ENCODE measurements at regions not wholly inside any gene's neighbourhood (a gene's known extent, or its start where the extent isn't known, plus 50 kb on each side); places are given as distances from the start of the nearest gene placed in this dataset.
A peak's percentile ranks its signal among the peaks of the same experiment; 100 is the strongest.

DNA sequence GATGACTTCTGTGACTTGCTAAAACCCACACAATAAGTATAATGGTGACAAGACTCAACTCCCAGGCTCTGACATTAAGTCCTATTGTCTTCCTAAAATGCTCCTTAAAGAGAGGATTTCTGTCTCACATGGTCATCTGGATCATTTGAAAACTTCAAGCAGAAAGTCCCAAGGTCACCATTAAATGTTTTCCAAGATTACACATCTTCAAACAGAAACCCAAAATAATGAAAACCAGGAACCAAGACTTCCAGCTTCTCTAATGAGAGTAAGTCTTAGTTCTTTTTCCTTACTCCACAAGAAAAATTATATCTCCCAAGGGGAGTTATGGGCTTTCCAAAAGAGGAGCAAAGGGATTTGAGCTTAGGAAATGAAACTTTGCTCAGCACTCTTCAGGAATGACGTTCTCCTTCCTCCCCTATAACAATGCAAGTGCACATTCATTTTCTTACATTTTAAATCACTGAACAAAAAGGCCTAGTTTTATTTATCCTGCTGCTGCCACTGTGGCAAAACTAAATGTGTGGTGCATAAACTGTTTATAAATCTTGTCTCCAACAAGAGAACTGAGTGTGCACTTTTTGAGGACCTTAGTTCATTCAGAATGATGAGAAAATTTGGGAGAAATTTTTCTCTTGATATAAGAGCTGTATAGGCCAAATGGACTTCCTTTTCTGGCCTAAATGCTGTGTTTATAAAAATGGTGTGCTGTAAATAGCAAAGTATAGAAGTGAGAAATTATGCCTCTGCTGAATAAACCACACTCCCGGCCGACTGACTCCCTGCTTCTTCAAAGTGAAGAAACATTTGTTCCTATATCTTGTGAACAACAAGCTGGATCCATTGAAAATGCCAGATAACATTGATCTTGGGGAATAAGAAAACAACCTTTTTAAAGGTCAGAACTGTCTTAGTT is 148.4 kb upstream of the PLEKHG7 start:
- Histone ChIP-seq H3K4me3 (ENCODE audit: low read depth, low read length) (no peak overlapping the region), H3K4me2 (ENCODE audit: low read length) (no peak overlapping the region), H3K79me2 (no peaks in the 10 kb centered on the region), H3K36me3 (ENCODE audit: control insufficient read depth, insufficient read depth, low read length) (no peaks in the 10 kb centered on the region), H2AFZ (peak overlapping the region; percentile 45), H3K27ac (peak overlapping the region; percentile 92), H3K9ac (no peak overlapping the region), H3K27me3 (ENCODE audit: control insufficient read depth, insufficient read depth, low read length) (no peaks in the 10 kb centered on the region), H3K4me1 (peaks cover 67% of the 10 kb centered on the region), H3K9me3 (ENCODE audit: control insufficient read depth, low read length) (no peaks in the 10 kb centered on the region)
- TF ChIP-seq, protein P1, sequence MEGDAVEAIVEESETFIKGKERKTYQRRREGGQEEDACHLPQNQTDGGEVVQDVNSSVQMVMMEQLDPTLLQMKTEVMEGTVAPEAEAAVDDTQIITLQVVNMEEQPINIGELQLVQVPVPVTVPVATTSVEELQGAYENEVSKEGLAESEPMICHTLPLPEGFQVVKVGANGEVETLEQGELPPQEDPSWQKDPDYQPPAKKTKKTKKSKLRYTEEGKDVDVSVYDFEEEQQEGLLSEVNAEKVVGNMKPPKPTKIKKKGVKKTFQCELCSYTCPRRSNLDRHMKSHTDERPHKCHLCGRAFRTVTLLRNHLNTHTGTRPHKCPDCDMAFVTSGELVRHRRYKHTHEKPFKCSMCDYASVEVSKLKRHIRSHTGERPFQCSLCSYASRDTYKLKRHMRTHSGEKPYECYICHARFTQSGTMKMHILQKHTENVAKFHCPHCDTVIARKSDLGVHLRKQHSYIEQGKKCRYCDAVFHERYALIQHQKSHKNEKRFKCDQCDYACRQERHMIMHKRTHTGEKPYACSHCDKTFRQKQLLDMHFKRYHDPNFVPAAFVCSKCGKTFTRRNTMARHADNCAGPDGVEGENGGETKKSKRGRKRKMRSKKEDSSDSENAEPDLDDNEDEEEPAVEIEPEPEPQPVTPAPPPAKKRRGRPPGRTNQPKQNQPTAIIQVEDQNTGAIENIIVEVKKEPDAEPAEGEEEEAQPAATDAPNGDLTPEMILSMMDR (IDR thresholded peaks at IDR 0.05): no peak

DNA sequence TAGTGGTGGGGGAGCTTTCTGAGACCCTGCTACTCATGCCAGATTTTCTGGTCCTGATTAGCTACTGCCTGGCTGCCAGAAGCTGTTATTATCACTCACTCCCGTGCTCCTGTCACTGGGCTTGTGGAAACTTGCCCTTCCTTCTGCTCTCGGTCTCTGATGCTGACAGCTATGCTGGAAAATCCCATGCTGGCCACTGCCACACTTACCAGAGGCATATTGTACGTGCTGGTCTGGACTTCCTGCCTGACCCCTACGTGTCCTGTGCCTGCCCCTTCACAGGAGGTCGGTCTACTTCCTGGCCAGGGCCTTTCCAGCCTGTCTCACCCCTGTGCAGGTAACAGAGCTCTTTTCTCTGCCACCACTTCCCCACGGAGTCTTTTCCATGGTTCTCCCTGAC is 149.4 kb upstream of the PLEKHG7 start:
- peak overlapping the region; percentile 89 for H2AFZ ChIP-seq
- H3K4me2 ChIP-seq (ENCODE audit: low read length): no peak overlapping the region
- H3K9me3 ChIP-seq (ENCODE audit: control insufficient read depth, low read length): no peaks in the 10 kb centered on the region
- peaks cover 61% of the 10 kb centered on the region for H3K4me1 ChIP-seq
- no peak overlapping the region for H3K9ac ChIP-seq
- H3K79me2 ChIP-seq: no peaks in the 10 kb centered on the region
- no peak overlapping the region for H3K4me3 ChIP-seq (ENCODE audit: low read depth, low read length)
- H3K36me3 ChIP-seq (ENCODE audit: control insufficient read depth, insufficient read depth, low read length): no peaks in the 10 kb centered on the region
- H3K27ac ChIP-seq: peak overlapping the region; percentile 92
- H3K27me3 ChIP-seq (ENCODE audit: control insufficient read depth, insufficient read depth, low read length): no peaks in the 10 kb centered on the region
- TF ChIP-seq, protein P1 (IDR thresholded peaks at IDR 0.05): no peak

DNA sequence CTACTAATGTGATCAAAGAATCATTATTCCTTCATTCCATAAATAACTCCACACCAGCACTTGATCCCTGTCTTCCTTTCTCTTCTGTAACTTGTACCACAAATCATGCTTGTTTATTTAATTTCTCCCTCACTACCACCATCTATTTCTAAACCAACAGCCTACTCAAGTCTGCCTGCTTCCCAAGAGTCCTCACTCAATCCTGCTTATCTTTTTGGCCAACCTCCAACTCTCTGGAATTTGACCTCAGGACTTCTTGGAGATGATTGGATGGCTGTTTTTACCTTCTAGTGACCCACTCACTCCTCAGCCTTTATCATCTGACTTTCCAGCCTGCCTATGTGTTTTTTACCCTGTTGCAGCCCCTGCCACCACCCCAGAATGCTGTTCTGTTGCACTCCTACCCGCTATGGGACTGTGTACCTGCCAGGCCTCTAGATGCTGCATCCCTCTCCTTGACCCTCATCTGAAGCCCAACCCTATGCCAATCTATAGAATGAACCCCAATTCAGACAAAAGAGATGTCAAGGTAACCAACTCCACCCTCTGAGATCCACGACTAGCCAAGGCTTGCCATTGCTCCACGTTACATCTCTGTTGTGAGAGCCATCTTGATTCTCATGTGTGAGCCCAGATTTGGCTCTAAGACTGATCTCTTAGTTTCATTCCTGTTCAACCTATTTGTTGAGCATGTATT is 150.2 kb upstream of the PLEKHG7 start:
- Histone ChIP-seq H2AFZ (peak overlapping the region; percentile 89), H3K4me3 (ENCODE audit: low read depth, low read length) (peak overlapping the region; percentile 2), H3K4me2 (ENCODE audit: low read length) (peak overlapping the region; percentile 4), H3K9ac (no peak overlapping the region), H3K27me3 (ENCODE audit: control insufficient read depth, insufficient read depth, low read length) (no peaks in the 10 kb centered on the region), H3K27ac (peak overlapping the region; percentile 92), H3K4me1 (peaks cover 63% of the 10 kb centered on the region), H3K36me3 (ENCODE audit: control insufficient read depth, insufficient read depth, low read length) (no peaks in the 10 kb centered on the region), H3K9me3 (ENCODE audit: control insufficient read depth, low read length) (no peaks in the 10 kb centered on the region), H3K79me2 (no peaks in the 10 kb centered on the region)
- TF ChIP-seq, protein P1 (IDR thresholded peaks at IDR 0.05): no peak

DNA sequence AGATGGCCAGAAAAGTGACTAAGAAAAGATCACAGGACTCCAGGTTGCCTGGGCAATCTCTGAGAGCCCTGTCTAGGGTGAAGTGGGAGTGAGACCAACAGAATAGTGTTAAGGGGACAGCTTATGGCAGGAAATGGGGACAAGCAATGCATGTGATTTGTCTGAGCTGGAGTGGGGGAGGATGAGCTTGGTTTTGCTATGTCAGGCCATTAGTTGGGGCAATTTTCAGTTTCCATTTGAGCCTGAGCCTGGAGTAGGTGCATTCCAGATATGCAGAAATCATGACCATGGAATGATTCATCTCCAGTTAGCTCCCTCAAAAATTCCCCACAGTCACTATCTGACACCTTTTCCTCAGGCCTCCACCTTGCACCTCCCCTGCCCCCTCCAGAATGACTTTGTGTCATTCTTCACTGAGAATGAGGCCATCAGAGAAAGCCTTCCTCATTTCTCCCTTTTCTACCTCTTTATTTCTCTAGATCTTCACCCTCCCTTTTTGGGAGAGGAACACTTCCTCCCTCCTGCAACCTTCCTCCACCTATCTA is 150.9 kb upstream of the PLEKHG7 start:
- Histone ChIP-seq H3K27me3 (ENCODE audit: control insufficient read depth, insufficient read depth, low read length) (no peaks in the 10 kb centered on the region), H3K9ac (no peak overlapping the region), H3K36me3 (ENCODE audit: control insufficient read depth, insufficient read depth, low read length) (no peaks in the 10 kb centered on the region), H3K4me1 (peaks cover 66% of the 10 kb centered on the region), H3K27ac (peak overlapping the region; percentile 92), H3K79me2 (no peaks in the 10 kb centered on the region), H3K4me3 (ENCODE audit: low read depth, low read length) (no peak overlapping the region), H2AFZ (peak overlapping the region; percentile 89), H3K9me3 (ENCODE audit: control insufficient read depth, low read length) (no peaks in the 10 kb centered on the region), H3K4me2 (ENCODE audit: low read length) (peak overlapping the region; percentile 4)
- TF ChIP-seq, protein P1 (IDR thresholded peaks at IDR 0.05): no peak
